Lower leg skin (tissue), 3 donors: ENCODE measurements at regions not wholly inside any gene's neighbourhood (a gene's known extent, or its start where the extent isn't known, plus 50 kb on each side); places are given as distances from the start of the nearest gene placed in this dataset.

Experiments used
- POLR2A ChIP-seq, 2 donors: fragments of 450-650 bp; IDR thresholded peaks; one replicate each; pipeline ENCODE4 v1.6.1; 2016 to 2017; ENCODE audit warnings: antibody characterized with exemption in 2 of 2, mild to moderate bottlenecking in 1 of 2, moderate library complexity in 1 of 2
- TF ChIP-seq, protein P1 (sequence below), 3 donors: fragments of 450-650 bp; IDR thresholded peaks; one replicate each; pipeline ENCODE4 v1.5.1; 2016; ENCODE audit warnings: antibody characterized with exemption in 3 of 3, mild to moderate bottlenecking in 3 of 3, moderate library complexity in 2 of 3

DNA sequence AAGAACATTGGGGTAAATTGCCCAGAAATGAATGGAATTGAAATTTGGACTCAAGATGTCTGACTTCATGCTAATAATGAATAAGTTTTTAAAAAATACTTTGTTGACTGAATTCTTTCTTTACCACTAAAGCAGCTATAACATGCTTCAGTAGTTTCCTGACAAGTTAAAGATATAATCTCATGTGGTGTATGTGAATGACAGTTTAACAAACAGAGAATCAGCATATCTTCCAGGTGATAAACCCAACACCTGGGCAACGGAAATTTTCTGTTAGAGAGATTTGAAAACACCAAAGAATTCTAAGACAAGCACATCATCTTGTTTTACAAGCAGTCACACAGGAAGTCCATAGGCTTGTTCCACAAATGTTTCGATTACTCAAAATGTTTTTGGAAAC lies 372.6 kb upstream of the VRK2 start:
- TF ChIP-seq, protein P1, sequence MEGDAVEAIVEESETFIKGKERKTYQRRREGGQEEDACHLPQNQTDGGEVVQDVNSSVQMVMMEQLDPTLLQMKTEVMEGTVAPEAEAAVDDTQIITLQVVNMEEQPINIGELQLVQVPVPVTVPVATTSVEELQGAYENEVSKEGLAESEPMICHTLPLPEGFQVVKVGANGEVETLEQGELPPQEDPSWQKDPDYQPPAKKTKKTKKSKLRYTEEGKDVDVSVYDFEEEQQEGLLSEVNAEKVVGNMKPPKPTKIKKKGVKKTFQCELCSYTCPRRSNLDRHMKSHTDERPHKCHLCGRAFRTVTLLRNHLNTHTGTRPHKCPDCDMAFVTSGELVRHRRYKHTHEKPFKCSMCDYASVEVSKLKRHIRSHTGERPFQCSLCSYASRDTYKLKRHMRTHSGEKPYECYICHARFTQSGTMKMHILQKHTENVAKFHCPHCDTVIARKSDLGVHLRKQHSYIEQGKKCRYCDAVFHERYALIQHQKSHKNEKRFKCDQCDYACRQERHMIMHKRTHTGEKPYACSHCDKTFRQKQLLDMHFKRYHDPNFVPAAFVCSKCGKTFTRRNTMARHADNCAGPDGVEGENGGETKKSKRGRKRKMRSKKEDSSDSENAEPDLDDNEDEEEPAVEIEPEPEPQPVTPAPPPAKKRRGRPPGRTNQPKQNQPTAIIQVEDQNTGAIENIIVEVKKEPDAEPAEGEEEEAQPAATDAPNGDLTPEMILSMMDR (IDR thresholded peaks at IDR 0.05), result no peak
- no peak for TF ChIP-seq POLR2A (IDR thresholded peaks at IDR 0.05)
